ENCODE measurements at regions not wholly inside any gene's neighbourhood (a gene's known extent, or its start where the extent isn't known, plus 50 kb on each side); places are given as distances from the start of the nearest gene placed in this dataset.

GRCh38 chr13:40302351-40302750, 364.1 kb downstream of the FOXO1 start:
- TF ChIP-seq POLR2A (IDR thresholded peaks at IDR 0.05; ENCODE audit: extremely low read depth, insufficient read length), result no peak
- no peak for TF ChIP-seq CTCF (IDR thresholded peaks at IDR 0.05; ENCODE audit: low read depth, low read length)
- TF ChIP-seq MAX (IDR thresholded peaks at IDR 0.05; ENCODE audit: low read depth, low read length), result no peak
- no peak for TF ChIP-seq MYC (IDR thresholded peaks at IDR 0.05; ENCODE audit: low read depth, low read length)

All from NB4 (cell line).